GM12878 (cell line): ENCODE measurements at regions not wholly inside any gene's neighbourhood (a gene's known extent, or its start where the extent isn't known, plus 50 kb on each side); places are given as distances from the start of the nearest gene placed in this dataset.
A peak's percentile ranks its signal among the peaks of the same experiment; 100 is the strongest.

Experiments used
- ATAC-seq: fragments of 200-7000 bp; cut with Tn5 transposase; 3 replicates; pipeline ENCODE4 v1.9.1; 2020; ENCODE audit warnings: mild to moderate bottlenecking, moderate library complexity
- BruUV-seq: library from RNA; stranded (reverse); fragments of 400-500 nt; replicated peaks from 2 replicates; lab custom pipeline; 2021; lab: Mats Ljungman, UMichigan
- CTCF ChIA-PET: fragments of 300-600 bp; sonication (Branson Sonifier 250); formaldehyde crosslinking; extraction: SDS; loops from one replicate; lab custom pipeline; 2021; ENCODE audit warnings: inconsistent platforms; lab: Yijun Ruan, JAX
- POLR2A ChIA-PET: fragments of 350-600 bp; formaldehyde crosslinking; extraction: SDS; loops from one replicate; lab custom pipeline; 2021; ENCODE audit warnings: inconsistent platforms; lab: Charles Lee
- RAD21 ChIA-PET: fragments of 300-600 bp; sonication (Branson Sonifier 250); formaldehyde crosslinking; loops from one replicate; lab custom pipeline; 2023; ENCODE audit warnings: antibody characterized with exemption; ENCODE audit not compliant: unreplicated experiment; lab: Charles Lee
- SMC1A ChIA-PET: fragments of 300-600 bp; sonication (Branson Sonifier 250); formaldehyde crosslinking; loops from one replicate; lab custom pipeline; 2023; ENCODE audit not compliant: unreplicated experiment, uncharacterized antibody; lab: Charles Lee
- DNase-seq: peaks from one replicate; pipeline ENCODE4 v3.0.0-alpha.2; 2011; ENCODE audit warnings: low read depth, low spot score
- FAIRE-seq: peaks from 3 replicates; lab custom pipeline; 2011; peaks lifted over from hg19 to GRCh38; lab: Jason Lieb, UNC
- H2AFZ ChIP-seq: 2 replicates; pipeline ENCODE4 v1.6.0; 2011; ENCODE audit warnings: low read depth, low read length, control low read depth; ENCODE audit not compliant: control insufficient read depth
- H3K27ac ChIP-seq: 2 replicates; pipeline ENCODE4 v1.5.1; 2011; ENCODE audit warnings: control low read depth; ENCODE audit not compliant: control insufficient read depth, insufficient read depth
- H3K27me3 ChIP-seq, 2 experiments: replicated peaks in 1 of 2; 2 replicates each; pipeline versions ENCODE4 v1.6.0 to v1.6.1; 2011; ENCODE audit warnings: low read length in 1 of 2; ENCODE audit not compliant: control insufficient read depth in 2 of 2, insufficient read depth in 2 of 2
- H3K36me3 ChIP-seq, 2 experiments: 2 replicates each; pipeline ENCODE4 v1.5.1; 2011; ENCODE audit warnings: low read length in 1 of 2; ENCODE audit not compliant: control insufficient read depth in 2 of 2, insufficient read depth in 2 of 2
- H3K4me1 ChIP-seq: 2 replicates; pipeline ENCODE4 v1.6.1; 2011; ENCODE audit warnings: mild to moderate bottlenecking, low read length, moderate library complexity, mixed read lengths; ENCODE audit not compliant: control insufficient read depth, insufficient read depth
- H3K4me2 ChIP-seq: 2 replicates; pipeline ENCODE4 v1.6.0; 2011; ENCODE audit warnings: control low read depth; ENCODE audit not compliant: control insufficient read depth, insufficient read depth
- H3K4me3 ChIP-seq: fragments of 200-600 bp; sonication (generic); 2 replicates; pipeline ENCODE4 v1.5.1; 2016
- H3K79me2 ChIP-seq: 2 replicates; pipeline ENCODE4 v1.6.0; 2011; ENCODE audit warnings: low read length; ENCODE audit not compliant: control insufficient read depth, insufficient read depth
- H3K9ac ChIP-seq: 2 replicates; pipeline ENCODE4 v1.8.0; 2011; ENCODE audit warnings: low read length, control low read depth, mixed read lengths; ENCODE audit not compliant: control insufficient read depth, insufficient read depth
- H3K9me3 ChIP-seq: replicated peaks from 3 replicates; pipeline ENCODE4 v1.5.1; 2011; ENCODE audit warnings: mild to moderate bottlenecking, low read length; ENCODE audit not compliant: control insufficient read depth, insufficient read depth
- H4K20me1 ChIP-seq: 2 replicates; pipeline ENCODE4 v1.6.0; 2011; ENCODE audit not compliant: control insufficient read depth, insufficient read depth
- JUNB ChIP-seq: IDR thresholded peaks from 2 replicates; pipeline ENCODE4 v1.6.1; 2016; ENCODE audit warnings: antibody characterized with exemption, mild to moderate bottlenecking
- MTA3 ChIP-seq: IDR thresholded peaks from 2 replicates; pipeline ENCODE4 v1.6.1; 2012; ENCODE audit warnings: low read length, inconsistent platforms, borderline replicate concordance
- in situ Hi-C: fragments of 300-500 bp; cut with MboI; formaldehyde crosslinking; loops from 9 replicates; pipeline ENCODE4 v1.14.3; 2018; ENCODE audit warnings: mixed read lengths
- intact Hi-C: fragments of 100-400 bp; cut with micrococcal nuclease; formaldehyde crosslinking; loops from one replicate; pipeline ENCODE4 v1.14.2; 2022; ENCODE audit not compliant: unreplicated experiment
- TF ChIP-seq, protein P1 (sequence below): IDR thresholded peaks from 2 replicates; pipeline ENCODE4 v1.6.1; 2012; ENCODE audit warnings: mild to moderate bottlenecking, low read depth, low read length
- TF ChIP-seq, protein P2 (sequence below), 3 experiments: IDR thresholded peaks in 2 of 3; conservative IDR thresholded peaks in 1 of 3; 2 replicates each; pipeline ENCODE4 v1.5.1; 2011; ENCODE audit warnings: low read depth in 3 of 3, low read length in 3 of 3, mild to moderate bottlenecking in 3 of 3, control low read depth in 2 of 3, moderate library complexity in 2 of 3, inconsistent platforms in 1 of 3, mixed read lengths in 1 of 3; ENCODE audit not compliant: control insufficient read depth in 2 of 3, insufficient read depth in 1 of 3; ENCODE audit errors: extremely low read depth in 1 of 3

DNA sequence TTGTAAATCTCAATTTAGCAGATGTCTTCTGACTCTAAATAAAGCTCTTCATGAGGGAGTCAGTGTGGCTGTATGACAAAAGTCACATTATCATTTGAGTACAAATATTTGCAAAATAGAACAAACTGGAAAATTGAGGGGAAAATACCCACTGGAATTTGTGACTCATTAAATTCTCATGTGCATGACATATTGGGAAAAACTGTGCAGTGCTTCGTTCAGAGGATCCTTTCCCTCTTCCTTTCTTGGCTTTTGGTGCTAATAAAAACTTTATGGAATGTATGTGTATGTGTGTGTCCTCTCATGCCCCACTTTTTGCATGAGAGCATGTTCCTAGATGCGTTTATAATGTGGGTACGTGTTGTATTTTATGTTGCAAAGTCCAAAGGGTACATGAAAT is 267.8 kb downstream of the KTN1 start (continued):
- TF ChIP-seq, protein P1, sequence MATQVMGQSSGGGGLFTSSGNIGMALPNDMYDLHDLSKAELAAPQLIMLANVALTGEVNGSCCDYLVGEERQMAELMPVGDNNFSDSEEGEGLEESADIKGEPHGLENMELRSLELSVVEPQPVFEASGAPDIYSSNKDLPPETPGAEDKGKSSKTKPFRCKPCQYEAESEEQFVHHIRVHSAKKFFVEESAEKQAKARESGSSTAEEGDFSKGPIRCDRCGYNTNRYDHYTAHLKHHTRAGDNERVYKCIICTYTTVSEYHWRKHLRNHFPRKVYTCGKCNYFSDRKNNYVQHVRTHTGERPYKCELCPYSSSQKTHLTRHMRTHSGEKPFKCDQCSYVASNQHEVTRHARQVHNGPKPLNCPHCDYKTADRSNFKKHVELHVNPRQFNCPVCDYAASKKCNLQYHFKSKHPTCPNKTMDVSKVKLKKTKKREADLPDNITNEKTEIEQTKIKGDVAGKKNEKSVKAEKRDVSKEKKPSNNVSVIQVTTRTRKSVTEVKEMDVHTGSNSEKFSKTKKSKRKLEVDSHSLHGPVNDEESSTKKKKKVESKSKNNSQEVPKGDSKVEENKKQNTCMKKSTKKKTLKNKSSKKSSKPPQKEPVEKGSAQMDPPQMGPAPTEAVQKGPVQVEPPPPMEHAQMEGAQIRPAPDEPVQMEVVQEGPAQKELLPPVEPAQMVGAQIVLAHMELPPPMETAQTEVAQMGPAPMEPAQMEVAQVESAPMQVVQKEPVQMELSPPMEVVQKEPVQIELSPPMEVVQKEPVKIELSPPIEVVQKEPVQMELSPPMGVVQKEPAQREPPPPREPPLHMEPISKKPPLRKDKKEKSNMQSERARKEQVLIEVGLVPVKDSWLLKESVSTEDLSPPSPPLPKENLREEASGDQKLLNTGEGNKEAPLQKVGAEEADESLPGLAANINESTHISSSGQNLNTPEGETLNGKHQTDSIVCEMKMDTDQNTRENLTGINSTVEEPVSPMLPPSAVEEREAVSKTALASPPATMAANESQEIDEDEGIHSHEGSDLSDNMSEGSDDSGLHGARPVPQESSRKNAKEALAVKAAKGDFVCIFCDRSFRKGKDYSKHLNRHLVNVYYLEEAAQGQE, result no peak
- TF ChIP-seq, protein P2, sequence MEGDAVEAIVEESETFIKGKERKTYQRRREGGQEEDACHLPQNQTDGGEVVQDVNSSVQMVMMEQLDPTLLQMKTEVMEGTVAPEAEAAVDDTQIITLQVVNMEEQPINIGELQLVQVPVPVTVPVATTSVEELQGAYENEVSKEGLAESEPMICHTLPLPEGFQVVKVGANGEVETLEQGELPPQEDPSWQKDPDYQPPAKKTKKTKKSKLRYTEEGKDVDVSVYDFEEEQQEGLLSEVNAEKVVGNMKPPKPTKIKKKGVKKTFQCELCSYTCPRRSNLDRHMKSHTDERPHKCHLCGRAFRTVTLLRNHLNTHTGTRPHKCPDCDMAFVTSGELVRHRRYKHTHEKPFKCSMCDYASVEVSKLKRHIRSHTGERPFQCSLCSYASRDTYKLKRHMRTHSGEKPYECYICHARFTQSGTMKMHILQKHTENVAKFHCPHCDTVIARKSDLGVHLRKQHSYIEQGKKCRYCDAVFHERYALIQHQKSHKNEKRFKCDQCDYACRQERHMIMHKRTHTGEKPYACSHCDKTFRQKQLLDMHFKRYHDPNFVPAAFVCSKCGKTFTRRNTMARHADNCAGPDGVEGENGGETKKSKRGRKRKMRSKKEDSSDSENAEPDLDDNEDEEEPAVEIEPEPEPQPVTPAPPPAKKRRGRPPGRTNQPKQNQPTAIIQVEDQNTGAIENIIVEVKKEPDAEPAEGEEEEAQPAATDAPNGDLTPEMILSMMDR (IDR thresholded peaks at IDR 0.05 in 2 of 3, conservative IDR thresholded peaks at IDR 0.05 in 1 of 3; ENCODE audit: control insufficient read depth in 2 of 3, extremely low read depth in 1 of 3, insufficient read depth in 1 of 3, low read depth in 3 of 3, low read length in 3 of 3), result no peak

DNA sequence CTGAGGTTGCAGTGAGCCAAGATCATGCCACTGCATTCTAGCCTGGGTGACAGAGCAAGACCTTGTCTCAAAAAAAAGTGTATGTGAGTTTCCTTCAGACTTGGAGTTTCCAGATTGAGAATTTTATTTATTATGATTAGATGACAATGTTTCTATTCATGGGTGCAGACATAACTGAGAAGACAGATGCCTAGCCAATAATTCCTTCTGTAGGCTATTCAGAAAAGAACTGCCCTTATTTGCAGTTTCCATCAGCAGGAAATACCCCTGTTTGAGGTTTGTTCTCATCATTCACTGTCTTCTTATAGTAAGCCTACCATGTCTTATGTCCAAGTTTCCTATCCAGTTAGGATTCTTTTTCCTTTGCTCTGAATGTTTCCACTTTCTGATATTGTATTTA is 269.0 kb downstream of the KTN1 start:
- CTCF ChIA-PET, result no interaction called here

More for the DNA sequence above, 269.0 kb downstream of the KTN1 start:
- Histone ChIP-seq H3K9ac (no peak overlapping the region), H2AFZ (no peak overlapping the region), H3K27me3 (no peaks in the 10 kb centered on the region), H3K4me2 (no peak overlapping the region), H3K36me3 (no peaks in the 10 kb centered on the region), H3K4me3 (no peak overlapping the region), H3K9me3 (no peaks in the 10 kb centered on the region), H4K20me1 (no peaks in the 10 kb centered on the region), H3K27ac (no peak overlapping the region), H3K79me2 (no peaks in the 10 kb centered on the region), H3K4me1 (no peaks in the 10 kb centered on the region)
- FAIRE-seq (no peak), DNase-seq (no peak), ATAC-seq (peak; percentile 69)
- TF ChIP-seq MTA3 (no peak), JUNB (peak; percentile 14; the same call in 1 of the 2 replicates)
- intact Hi-C loops (no loop called here), in situ Hi-C loops (no loop called here)
- BruUV-seq, result no TSS peak
- RAD21 ChIA-PET, result no interaction called here
- POLR2A ChIA-PET, result no interaction called here
- SMC1A ChIA-PET, result interaction anchor here (1.0 kb wide), 1 partner anchor 84 kb away, joined by 3 read pairs; no protein-coding TSS in a partner anchor
